HG02852 (cell line): ENCODE measurements at regions not wholly inside any gene's neighbourhood (a gene's known extent, or its start where the extent isn't known, plus 50 kb on each side); places are given as distances from the start of the nearest gene placed in this dataset.
"Not testable (repeated sequence)": the region's sequence is repeated elsewhere in the genome, so short reads cannot be mapped to it uniquely, and the experiment has no call there.

ENCODE experiments used
- ATAC-seq: cut with Tn5 transposase; IDR thresholded peaks from one replicate; pipeline ENCODE4 v1.9.1; 2021; ENCODE audit warnings: mild to moderate bottlenecking, moderate library complexity; ENCODE audit not compliant: unreplicated experiment

GRCh38 chr1:60619581-60619980 is 462.8 kb upstream of the NFIA start:
- ATAC-seq: no peak

- ATAC-seq: no peak
Observed at GRCh38 chr1:60615666-60616065, 466.7 kb upstream of the NFIA start.

GRCh38 chr1:60612790-60613189 is 469.6 kb upstream of the NFIA start:
- no peak for ATAC-seq

GRCh38 chr1:60606921-60607320 is 475.4 kb upstream of the NFIA start:
- ATAC-seq: not testable (repeated sequence)

- no peak for ATAC-seq
Observed at GRCh38 chr1:60600532-60600931, 481.8 kb upstream of the NFIA start.

- ATAC-seq: no peak
Observed at GRCh38 chr1:60599574-60599973, 482.8 kb upstream of the NFIA start.

- ATAC-seq: no peak
Observed at GRCh38 chr1:60598041-60598910, 484.1 kb upstream of the NFIA start.

- no peak for ATAC-seq
Observed at GRCh38 chr1:60596791-60597750, 485.3 kb upstream of the NFIA start.

GRCh38 chr1:60591583-60591982 is 490.8 kb upstream of the NFIA start:
- no peak for ATAC-seq

GRCh38 chr1:60589916-60590315 is 492.4 kb upstream of the NFIA start:
- no peak for ATAC-seq

- ATAC-seq: no peak
Observed at GRCh38 chr1:60589046-60589748, 493.2 kb upstream of the NFIA start.

- no peak for ATAC-seq
Observed at GRCh38 chr1:60584371-60584770, 498.0 kb upstream of the NFIA start.

GRCh38 chr1:60583696-60584095 is 498.7 kb upstream of the NFIA start:
- ATAC-seq: no peak

- ATAC-seq: no peak
Observed at GRCh38 chr1:60581455-60582220, 500.7 kb upstream of the NFIA start.

- no peak for ATAC-seq
Observed at GRCh38 chr1:60577029-60577428, 503.5 kb upstream of the C1orf87 start.

GRCh38 chr1:60575326-60575977 is 501.9 kb upstream of the C1orf87 start:
- ATAC-seq: no peak

GRCh38 chr1:60573726-60574409 is 500.3 kb upstream of the C1orf87 start:
- no peak for ATAC-seq

- no peak for ATAC-seq
Observed at GRCh38 chr1:60573121-60573520, 499.6 kb upstream of the C1orf87 start.

- ATAC-seq: no peak
Observed at GRCh38 chr1:60572378-60572777, 498.8 kb upstream of the C1orf87 start.
